GM19351 (cell line): ENCODE measurements at regions not wholly inside any gene's neighbourhood (a gene's known extent, or its start where the extent isn't known, plus 50 kb on each side); places are given as distances from the start of the nearest gene placed in this dataset.
"Not testable (repeated sequence)": the region's sequence is repeated elsewhere in the genome, so short reads cannot be mapped to it uniquely, and the experiment has no call there.

ENCODE experiments used
- ATAC-seq: cut with Tn5 transposase; IDR thresholded peaks from one replicate; pipeline ENCODE4 v1.9.1; 2021; ENCODE audit warnings: mild to moderate bottlenecking, moderate library complexity; ENCODE audit not compliant: unreplicated experiment

DNA sequence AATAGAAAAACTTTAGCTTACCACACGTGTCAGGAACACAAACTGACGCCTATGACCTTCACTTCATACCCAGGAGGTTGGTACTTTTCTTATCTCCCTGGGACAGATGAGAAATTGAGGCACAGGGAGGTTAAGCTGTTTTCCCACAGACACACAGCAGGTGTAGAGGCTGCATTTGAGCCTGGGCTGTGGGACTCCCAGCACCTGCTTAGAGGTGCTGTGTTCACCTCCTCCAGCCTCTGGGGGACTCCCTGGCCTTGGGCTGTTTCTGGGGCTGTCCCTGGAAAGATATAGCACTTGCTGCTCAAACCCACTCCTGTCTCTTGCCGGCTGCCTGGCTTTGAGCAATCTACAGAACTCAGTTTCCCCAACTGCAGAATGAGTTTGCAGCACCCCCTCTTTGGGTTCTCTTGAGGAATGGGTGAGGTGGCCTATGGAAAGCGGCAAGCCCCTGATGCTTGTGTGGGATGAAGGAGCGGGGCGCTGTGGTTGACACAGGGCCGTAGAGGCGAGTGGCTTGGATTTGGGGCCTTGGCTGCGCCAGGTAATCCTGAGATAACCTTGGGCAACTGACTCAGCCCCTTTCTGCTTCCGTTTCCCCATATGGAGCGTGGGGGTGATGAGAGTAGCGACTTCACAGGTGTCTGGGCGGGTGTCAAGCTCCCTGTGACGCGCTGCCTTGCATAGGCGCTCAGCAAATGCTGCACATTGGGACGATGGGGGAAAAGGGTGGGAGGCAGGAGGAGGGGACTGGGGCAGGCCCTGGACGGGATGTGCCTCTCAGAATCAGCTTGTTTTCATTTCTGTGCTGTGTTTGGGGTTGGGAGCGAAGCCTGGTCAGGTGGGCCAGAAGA lies 104.5 kb upstream of the CIBAR2 start:
- no peak for ATAC-seq

GRCh38 chr16:85220125-85220839 lies 108.0 kb upstream of the CIBAR2 start:
- ATAC-seq, result no peak

- ATAC-seq, result no peak
Measured at GRCh38 chr16:85220964-85221731, 108.9 kb upstream of the CIBAR2 start.

GRCh38 chr16:85221771-85222154 lies 109.5 kb upstream of the CIBAR2 start:
- no peak for ATAC-seq

GRCh38 chr16:85222155-85222863 lies 110.0 kb upstream of the CIBAR2 start:
- ATAC-seq, result no peak

DNA sequence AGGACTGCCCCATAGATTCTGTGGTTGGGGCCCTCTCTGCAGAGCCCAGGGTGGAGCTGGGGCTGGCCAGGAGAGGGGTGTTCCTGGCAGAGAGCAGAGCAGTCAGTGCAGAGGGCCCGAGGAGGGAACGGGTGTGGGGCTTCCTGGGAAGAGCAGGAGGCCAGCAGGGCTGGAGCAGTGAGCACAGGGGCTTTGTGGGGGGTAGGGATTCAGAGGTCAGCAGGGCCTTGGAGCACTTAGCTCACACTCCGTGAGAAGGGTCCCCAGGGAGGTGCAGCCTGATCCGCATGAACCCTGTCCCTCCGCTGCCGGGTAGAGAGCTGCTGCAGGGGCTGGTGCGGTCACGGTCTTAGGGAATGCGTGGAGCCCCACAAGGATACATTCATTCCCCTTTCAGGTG lies 113.0 kb upstream of the CIBAR2 start:
- ATAC-seq, result no peak

GRCh38 chr16:85225721-85226120 lies 113.4 kb upstream of the CIBAR2 start:
- no peak for ATAC-seq

DNA sequence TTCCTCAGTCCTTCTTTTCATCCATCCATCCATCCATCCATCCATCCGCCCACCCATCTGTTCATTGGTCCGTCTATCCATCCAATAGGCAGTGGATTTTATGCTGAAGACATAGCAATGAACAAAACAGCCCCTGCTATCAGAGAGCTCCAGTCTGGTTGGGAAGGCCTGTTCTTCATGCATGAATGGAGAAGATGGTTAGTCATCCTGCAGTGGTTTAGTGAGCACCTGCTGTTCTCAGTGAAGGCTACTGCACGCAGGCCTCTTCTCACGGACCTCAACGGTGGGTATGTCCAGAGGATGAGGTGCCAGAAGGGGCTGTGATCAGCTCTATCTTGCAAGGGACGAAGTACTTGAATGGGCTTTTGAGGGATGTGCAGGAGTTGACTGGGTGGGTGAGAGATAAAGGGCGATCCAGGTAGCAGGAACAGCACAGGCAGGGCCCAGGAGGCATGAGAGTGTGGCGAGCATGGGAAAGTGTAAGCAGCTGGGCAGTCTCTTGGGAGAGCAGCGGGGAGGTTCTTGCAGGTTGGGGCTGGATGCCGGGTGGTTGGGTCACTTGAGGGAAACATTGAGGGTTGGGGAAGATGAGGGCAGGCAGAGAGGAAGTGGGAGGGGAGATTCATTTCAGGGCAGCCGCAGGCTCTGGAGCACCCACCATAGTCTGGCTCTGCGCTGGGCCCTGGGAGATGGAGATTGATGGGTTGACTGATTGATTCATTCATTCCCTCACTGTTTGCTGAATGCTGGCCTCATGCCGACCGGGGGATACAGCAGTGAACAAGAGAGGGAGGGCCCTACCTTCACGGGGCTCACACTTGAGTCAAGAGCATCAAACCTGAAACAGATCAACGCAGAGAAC lies 115.0 kb upstream of the CIBAR2 start:
- ATAC-seq, result peak; percentile 70

GRCh38 chr16:85227946-85228862 lies 115.9 kb upstream of the CIBAR2 start:
- peak; percentile 4 for ATAC-seq

- no peak for ATAC-seq
Measured at GRCh38 chr16:85228970-85229430, 116.7 kb upstream of the CIBAR2 start.

DNA sequence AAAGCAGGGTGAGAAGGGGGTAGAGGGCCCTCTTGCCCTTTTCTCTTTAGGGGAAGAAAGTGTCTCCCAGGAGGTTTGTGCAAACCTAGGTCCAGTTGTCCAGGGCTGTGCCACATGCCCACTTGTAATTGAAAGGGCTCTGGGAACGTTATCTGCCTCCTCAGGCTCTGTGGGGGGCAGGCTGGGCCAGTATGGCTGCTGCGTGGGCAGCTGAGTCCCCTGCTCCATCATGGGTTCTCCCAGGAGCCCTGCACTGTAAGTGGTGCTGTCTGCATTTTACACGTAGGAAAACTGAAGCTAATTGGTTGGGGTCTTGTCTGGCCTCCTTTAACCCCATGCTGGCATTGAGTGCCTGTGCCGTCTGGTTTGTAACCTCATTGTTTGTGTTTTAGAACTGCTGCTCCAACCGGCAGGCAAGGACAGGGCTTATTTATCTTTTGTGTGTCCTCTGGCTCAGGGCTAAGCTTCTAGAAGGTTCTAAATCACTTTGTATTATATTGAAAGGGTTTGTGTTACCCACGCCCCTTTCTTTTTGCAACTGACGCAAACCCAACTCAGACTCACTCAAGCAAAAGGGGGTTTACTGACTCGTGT lies 117.7 kb upstream of the CIBAR2 start:
- ATAC-seq, result no peak

- ATAC-seq, result not testable (repeated sequence)
Measured at GRCh38 chr16:85230764-85231383, 118.6 kb upstream of the CIBAR2 start.

- no peak for ATAC-seq
Measured at GRCh38 chr16:85231959-85232358, 119.7 kb upstream of the CIBAR2 start.

GRCh38 chr16:85232369-85233142 lies 120.3 kb upstream of the CIBAR2 start:
- ATAC-seq, result no peak

DNA sequence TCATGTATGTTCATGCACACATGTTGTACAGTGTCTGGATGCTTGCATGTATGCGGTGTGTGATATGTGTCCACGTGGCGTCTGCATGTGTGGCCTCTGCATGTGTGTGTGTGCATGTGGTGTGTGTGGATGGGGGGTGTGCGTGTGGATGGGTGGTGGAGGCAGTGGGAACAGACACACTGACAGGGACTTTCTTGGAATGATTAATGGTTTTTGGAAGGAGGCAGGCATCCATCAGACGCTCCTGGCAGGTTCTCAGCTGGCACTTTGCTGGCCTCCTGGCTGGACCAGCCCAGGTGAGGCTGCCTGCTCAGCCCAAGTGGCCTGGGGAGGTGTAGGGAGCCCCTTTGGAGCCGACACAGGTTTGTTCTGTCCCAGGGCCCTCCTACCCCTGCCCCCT lies 121.2 kb upstream of the CIBAR2 start:
- no peak for ATAC-seq

DNA sequence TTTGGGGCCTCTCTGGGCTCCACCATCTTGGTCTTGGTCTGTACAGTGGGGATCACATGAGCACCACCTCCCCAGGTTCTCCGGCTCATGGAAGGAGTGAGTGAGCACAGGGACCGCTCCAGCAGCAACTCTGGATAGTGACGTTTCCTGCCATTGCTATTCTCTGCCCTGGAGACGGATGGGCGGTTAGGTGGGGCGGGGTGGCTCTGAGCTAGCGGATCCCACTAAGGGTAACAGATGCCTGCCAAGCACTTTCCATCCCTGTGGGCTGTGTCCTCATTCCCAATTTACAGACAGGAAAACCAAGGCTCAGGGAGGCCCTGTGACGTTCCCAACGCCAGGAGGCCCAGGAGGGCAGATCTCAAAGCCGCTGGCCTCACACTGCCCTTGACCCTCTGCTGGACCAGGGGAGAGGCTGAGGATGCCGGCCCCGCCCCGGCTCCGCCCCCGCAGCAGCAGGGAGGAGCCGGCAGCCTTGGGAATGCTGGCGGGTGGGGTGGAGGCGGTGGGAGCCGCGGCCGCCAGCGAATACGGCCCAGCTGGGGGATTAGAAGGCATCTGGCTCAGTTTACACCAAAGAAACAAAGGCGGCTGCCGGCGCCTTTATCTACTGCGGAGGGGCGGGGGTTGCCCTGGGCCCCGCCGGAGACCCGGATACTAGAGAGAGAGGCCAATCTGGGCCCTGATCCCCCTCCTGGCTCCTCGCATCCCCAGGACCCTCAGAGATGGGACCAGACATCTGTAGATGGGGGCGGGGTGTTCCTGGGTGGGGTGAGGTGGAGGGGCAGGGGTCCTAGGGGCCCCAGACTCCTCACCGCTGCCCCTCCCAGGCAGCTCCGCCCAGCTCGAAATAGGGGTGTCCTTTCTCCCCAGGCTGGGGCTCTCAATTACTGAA lies 122.3 kb upstream of the CIBAR2 start:
- ATAC-seq, result no peak
